GM12878 (cell line): ENCODE measurements at regions not wholly inside any gene's neighbourhood (a gene's known extent, or its start where the extent isn't known, plus 50 kb on each side); places are given as distances from the start of the nearest gene placed in this dataset.

ENCODE experiments used
- BHLHE40 ChIP-seq, 2 experiments: fragments of 450-650 bp in 1 of 2; IDR thresholded peaks; 2 replicates each; pipeline ENCODE4 v1.6.1; 2011 to 2017; ENCODE audit warnings: low read depth in 2 of 2, borderline replicate concordance in 1 of 2, improper control_type of control experiment in 1 of 2, low read length in 1 of 2, mild to moderate bottlenecking in 1 of 2
- FOXM1 ChIP-seq: IDR thresholded peaks from 2 replicates; pipeline ENCODE4 v1.6.1; 2012; ENCODE audit warnings: low read depth, mild to moderate bottlenecking, inconsistent platforms, low read length, moderate library complexity
- TAF1 ChIP-seq: IDR thresholded peaks from 2 replicates; pipeline ENCODE4 v1.6.1; 2011; ENCODE audit warnings: mild to moderate bottlenecking, low read depth, low read length, borderline replicate concordance
- TF ChIP-seq, protein P1 (sequence below): IDR thresholded peaks from 2 replicates; pipeline ENCODE4 v1.6.1; 2012; ENCODE audit warnings: mild to moderate bottlenecking, low read depth, low read length
- TF ChIP-seq, protein P2 (sequence below): IDR thresholded peaks from 2 replicates; pipeline ENCODE4 v1.6.1; 2011; ENCODE audit warnings: low read depth, mild to moderate bottlenecking, low read length, moderate library complexity, borderline replicate concordance; ENCODE audit errors: extremely low read depth

DNA sequence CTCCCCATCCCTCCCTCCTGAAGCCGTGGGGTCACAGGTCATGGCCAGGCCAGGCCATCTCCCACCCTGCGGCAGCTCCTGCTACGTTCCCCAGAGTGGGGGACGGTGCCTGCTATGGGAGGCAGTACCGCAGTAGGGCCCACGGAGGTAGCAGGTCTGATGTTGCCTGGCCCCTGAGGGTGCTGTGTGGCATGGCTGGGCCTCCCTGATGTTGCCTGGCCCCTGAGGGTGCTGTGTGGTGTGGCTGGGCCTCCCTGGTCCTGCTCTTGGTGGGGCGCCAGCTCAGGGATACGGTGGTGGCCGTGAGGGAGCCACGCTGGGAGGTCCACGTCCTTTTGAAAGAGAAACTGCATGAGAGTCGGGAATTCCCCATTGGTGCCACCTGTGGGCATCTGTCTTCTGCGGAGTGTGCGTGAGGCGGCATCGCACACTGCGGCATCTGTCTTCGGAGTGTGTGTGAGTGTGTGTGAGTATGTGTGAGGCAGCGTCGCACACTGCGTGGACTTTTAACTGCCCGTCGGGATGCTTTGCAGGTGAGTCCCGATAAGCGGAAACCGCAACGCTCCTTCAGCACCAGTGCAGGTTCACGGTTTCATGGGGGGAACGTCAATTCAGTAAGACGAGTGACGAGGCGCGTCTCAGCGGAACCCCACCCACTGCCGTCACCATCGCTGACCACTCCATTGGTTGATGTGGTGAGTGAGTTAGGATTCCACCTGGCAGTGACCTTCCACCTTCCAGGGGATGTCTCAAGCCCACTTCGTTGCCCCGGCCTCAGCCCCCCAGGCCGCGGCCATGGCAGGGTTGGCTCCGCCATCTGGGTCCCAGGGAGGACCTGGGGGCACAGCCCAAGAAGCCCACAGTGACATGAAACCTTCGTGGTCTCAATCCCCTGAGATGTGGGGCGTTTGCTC lies 51.2 kb upstream of the CFAP46 start:
- TF ChIP-seq, protein P1, sequence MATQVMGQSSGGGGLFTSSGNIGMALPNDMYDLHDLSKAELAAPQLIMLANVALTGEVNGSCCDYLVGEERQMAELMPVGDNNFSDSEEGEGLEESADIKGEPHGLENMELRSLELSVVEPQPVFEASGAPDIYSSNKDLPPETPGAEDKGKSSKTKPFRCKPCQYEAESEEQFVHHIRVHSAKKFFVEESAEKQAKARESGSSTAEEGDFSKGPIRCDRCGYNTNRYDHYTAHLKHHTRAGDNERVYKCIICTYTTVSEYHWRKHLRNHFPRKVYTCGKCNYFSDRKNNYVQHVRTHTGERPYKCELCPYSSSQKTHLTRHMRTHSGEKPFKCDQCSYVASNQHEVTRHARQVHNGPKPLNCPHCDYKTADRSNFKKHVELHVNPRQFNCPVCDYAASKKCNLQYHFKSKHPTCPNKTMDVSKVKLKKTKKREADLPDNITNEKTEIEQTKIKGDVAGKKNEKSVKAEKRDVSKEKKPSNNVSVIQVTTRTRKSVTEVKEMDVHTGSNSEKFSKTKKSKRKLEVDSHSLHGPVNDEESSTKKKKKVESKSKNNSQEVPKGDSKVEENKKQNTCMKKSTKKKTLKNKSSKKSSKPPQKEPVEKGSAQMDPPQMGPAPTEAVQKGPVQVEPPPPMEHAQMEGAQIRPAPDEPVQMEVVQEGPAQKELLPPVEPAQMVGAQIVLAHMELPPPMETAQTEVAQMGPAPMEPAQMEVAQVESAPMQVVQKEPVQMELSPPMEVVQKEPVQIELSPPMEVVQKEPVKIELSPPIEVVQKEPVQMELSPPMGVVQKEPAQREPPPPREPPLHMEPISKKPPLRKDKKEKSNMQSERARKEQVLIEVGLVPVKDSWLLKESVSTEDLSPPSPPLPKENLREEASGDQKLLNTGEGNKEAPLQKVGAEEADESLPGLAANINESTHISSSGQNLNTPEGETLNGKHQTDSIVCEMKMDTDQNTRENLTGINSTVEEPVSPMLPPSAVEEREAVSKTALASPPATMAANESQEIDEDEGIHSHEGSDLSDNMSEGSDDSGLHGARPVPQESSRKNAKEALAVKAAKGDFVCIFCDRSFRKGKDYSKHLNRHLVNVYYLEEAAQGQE: no peak
- no peak for TF ChIP-seq FOXM1
- TF ChIP-seq BHLHE40 (IDR thresholded peaks at IDR 0.05; ENCODE audit: borderline replicate concordance in 1 of 2, low read depth in 2 of 2, low read length in 1 of 2): no peak
- TF ChIP-seq, protein P2, sequence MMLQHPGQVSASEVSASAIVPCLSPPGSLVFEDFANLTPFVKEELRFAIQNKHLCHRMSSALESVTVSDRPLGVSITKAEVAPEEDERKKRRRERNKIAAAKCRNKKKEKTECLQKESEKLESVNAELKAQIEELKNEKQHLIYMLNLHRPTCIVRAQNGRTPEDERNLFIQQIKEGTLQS: no peak
- no peak for TF ChIP-seq TAF1
